Fibroblast of pulmonary artery (primary cell): ENCODE measurements at regions not wholly inside any gene's neighbourhood (a gene's known extent, or its start where the extent isn't known, plus 50 kb on each side); places are given as distances from the start of the nearest gene placed in this dataset.
"Not testable (repeated sequence)": the region's sequence is repeated elsewhere in the genome, so short reads cannot be mapped to it uniquely, and the experiment has no call there.

ENCODE experiments used
- DNase-seq: peaks from one replicate; pipeline ENCODE4 v3.0.0-alpha.2; 2010; ENCODE audit warnings: low read depth
- H3K4me3 ChIP-seq: replicated peaks from 2 replicates; pipeline ENCODE4 v1.5.1; 2011; ENCODE audit warnings: low read depth, mild to moderate bottlenecking, control low read depth, low read length, moderate library complexity
- CTCF ChIP-seq: IDR thresholded peaks from 2 replicates; pipeline ENCODE4 v1.5.1; 2011; ENCODE audit warnings: mild to moderate bottlenecking, control low read depth, low read length, inconsistent platforms; ENCODE audit errors: missing control alignments

GRCh38 chr14:106509807-106510206 is 983.4 kb downstream of the TMEM121 start:
- DNase-seq: no peak
- no peak overlapping the region for H3K4me3 ChIP-seq
- no peak for TF ChIP-seq CTCF

GRCh38 chr14:106511006-106511799 is 984.8 kb downstream of the TMEM121 start:
- no peak for DNase-seq
- TF ChIP-seq CTCF: no peak
- no peak overlapping the region for H3K4me3 ChIP-seq

- no peak for DNase-seq
- H3K4me3 ChIP-seq: no peak overlapping the region
- TF ChIP-seq CTCF: no peak
These were observed 985.4 kb downstream of the TMEM121 start for GRCh38 chr14:106511800-106512198.

- no peak overlapping the region for H3K4me3 ChIP-seq
- no peak for DNase-seq
- no peak for TF ChIP-seq CTCF
These were observed 986.9 kb downstream of the TMEM121 start for GRCh38 chr14:106513302-106513701.

- TF ChIP-seq CTCF: no peak
- no peak overlapping the region for H3K4me3 ChIP-seq
- no peak for DNase-seq
These were observed 991.9 kb downstream of the TMEM121 start for GRCh38 chr14:106518054-106518943.

GRCh38 chr14:106522118-106522517 is 995.7 kb downstream of the TMEM121 start:
- H3K4me3 ChIP-seq, DNase-seq: not testable (repeated sequence)

- H3K4me3 ChIP-seq: no peak overlapping the region
- TF ChIP-seq CTCF: no peak
- no peak for DNase-seq
These were observed 996.6 kb downstream of the TMEM121 start for GRCh38 chr14:106522990-106523389.
